SK-N-MC (cell line): ENCODE measurements at regions not wholly inside any gene's neighbourhood (a gene's known extent, or its start where the extent isn't known, plus 50 kb on each side); places are given as distances from the start of the nearest gene placed in this dataset.
"Not testable (repeated sequence)": the region's sequence is repeated elsewhere in the genome, so short reads cannot be mapped to it uniquely, and the experiment has no call there.

ENCODE experiments used
- EZH2 ChIP-seq: fragments of 200-600 bp; sonication (generic); IDR thresholded peaks from one replicate; pipeline ENCODE4 v1.6.1; 2017; ENCODE audit warnings: antibody characterized with exemption
- POLR2AphosphoS5 ChIP-seq: IDR thresholded peaks from 2 replicates; pipeline ENCODE4 v1.6.1; 2012; ENCODE audit warnings: mild to moderate bottlenecking, low read depth, low read length, borderline replicate concordance

DNA sequence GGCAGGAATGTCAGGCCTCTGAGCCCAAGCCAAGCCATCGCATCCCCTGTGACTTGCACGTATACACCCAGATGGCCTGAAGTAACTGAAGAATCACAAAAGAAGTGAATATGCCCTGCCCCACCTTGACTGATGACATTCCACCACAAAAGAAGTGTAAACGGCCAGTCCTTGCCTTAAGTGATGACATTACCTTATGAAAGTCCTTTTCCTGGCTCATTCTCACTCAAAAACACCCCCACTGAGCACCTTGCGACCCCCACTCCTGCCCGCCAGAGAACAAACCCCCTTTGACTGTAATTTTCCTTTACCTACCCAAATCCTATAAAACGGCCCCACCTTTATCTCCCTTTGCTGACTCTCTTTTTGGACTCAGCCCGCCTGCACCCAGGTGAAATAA is 185.8 kb upstream of the MEIS1 start:
- TF ChIP-seq POLR2AphosphoS5, EZH2: not testable (repeated sequence)
